GM12873 (cell line): ENCODE measurements at regions not wholly inside any gene's neighbourhood (a gene's known extent, or its start where the extent isn't known, plus 50 kb on each side); places are given as distances from the start of the nearest gene placed in this dataset.

Source experiments
- TF ChIP-seq, protein P1 (sequence below): IDR thresholded peaks from 2 replicates; pipeline ENCODE4 v1.5.1; 2012; ENCODE audit warnings: low read depth, mild to moderate bottlenecking, moderate library complexity, low read length, control low read depth; ENCODE audit not compliant: insufficient read depth; ENCODE audit errors: missing control alignments

DNA sequence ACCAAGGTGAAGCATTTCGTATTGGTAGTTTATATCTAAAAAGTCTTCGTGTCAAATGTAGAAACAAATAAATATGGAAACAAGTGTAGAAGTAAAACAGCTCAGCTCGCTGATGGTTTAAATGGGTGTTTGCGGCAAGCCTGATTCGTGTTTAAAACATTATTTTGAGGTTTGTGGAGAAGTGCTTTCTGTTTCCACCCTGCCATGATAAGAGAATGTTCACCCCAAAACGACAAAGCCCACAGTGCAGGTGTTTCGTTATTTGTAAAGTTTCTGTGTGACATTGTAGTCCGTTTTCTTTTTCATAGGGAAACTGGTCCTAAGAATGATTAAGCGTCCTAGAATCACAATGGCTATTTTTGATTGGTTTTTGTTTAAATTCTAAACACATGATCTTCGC, 316.2 kb upstream of the SHH start:
- TF ChIP-seq, protein P1, sequence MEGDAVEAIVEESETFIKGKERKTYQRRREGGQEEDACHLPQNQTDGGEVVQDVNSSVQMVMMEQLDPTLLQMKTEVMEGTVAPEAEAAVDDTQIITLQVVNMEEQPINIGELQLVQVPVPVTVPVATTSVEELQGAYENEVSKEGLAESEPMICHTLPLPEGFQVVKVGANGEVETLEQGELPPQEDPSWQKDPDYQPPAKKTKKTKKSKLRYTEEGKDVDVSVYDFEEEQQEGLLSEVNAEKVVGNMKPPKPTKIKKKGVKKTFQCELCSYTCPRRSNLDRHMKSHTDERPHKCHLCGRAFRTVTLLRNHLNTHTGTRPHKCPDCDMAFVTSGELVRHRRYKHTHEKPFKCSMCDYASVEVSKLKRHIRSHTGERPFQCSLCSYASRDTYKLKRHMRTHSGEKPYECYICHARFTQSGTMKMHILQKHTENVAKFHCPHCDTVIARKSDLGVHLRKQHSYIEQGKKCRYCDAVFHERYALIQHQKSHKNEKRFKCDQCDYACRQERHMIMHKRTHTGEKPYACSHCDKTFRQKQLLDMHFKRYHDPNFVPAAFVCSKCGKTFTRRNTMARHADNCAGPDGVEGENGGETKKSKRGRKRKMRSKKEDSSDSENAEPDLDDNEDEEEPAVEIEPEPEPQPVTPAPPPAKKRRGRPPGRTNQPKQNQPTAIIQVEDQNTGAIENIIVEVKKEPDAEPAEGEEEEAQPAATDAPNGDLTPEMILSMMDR, result no peak

DNA sequence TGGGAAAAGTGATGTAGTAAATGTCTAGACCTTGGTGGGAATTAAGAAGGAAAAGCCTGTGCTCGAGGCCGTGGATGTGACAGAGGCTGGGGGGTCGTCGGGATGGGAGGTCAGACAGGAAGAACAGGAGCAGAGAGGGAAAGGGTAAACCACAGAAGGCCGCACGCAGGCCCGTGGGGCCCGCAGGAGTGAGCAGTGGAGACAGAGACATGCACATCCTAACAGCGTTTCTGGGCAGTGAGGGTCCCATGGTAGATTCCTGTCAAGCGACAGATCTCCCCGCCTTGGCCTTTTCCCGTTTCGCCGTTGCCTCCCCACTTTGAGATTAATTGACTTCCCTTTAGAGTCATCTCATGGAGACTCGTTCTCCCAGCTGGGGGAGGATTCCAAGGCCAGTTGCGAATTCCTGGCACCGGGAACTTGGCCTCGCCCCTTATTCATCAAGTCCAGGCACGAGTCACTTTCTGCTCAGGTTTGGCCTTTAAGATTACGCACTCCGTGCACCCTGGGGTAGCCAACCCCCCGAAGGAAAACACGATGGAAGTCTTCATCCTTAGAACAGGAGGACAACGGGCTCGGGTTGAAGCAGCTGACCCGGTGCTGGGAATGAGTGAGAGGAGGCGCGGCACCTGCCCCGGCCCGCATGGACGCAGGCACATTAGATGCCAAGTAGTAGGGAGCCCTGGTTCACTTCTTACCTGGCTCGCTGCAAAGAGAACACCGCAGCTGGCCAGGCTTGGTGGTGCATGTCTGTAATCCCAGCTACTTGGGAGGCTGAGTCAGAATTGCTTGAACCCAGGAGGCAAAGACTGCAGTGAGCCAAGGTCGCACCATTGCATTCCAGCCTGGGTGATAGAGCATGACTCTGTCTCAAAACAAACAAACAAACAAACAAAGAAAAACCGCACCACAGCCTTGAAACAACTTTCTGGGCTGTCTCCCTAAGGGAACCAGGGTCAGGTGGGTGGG, 315.2 kb upstream of the SHH start:
- TF ChIP-seq, protein P1, result no peak

DNA sequence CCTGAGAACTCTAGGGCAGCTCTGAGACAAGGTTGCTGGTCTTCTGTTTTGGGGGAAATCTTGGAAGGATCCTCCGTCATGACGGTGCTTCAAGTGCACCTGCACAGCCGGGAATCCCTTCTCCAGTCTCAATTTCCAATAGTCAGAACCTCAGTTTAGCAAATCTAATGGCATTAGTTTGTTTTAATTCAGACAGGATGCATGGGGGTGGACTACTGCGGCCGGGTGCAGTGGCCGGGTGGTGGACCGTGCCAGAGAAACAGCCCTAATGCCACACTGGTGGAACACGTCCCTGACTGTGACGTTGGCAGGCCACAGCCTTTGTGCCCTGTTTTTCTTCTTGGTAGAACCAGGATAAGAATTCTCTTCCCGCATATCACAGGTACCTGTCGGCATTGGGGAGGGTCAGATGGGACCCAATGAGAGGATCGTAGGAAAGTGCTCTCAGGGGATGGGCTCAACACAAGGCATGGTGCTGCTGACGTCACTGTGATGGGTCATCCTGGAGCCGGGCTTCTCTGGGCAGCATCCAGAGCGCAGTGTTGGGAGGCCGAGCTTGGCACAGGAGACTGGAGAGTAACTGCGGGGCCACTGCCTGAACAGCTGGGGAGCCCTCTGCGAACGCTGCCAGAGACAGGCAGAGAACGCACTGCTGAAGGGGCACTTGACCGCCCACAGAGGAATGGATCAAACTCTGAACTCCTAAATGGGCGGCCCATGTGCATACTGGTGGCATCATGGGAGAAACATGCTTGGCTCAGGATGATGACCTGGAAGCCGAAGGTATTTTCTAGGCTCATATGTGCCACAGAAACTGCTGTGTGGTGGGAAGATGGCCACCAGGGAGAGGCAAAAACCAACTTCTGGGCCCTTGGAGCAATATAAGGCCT, 313.8 kb upstream of the SHH start:
- TF ChIP-seq, protein P1, result no peak

DNA sequence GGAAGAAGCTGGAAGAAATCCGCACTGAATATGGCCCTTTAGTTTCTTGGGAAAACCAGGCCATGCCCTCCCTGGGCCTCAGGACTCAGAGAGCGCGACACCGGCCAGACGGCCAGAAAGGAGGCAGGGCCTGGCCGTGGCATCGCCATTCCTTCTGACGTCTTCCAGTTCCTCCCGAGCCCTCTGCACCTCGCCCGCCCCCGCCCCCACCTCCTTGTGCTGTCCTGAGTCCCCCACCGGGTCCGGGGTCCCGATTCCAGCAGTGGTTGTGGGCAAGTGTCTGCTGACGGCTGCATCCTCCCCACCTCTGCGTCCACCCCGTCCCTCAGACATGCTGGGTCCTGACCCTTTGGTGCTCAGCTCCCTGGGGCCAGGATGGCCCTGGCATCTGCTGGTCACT, 312.1 kb upstream of the SHH start:
- TF ChIP-seq, protein P1, result no peak

DNA sequence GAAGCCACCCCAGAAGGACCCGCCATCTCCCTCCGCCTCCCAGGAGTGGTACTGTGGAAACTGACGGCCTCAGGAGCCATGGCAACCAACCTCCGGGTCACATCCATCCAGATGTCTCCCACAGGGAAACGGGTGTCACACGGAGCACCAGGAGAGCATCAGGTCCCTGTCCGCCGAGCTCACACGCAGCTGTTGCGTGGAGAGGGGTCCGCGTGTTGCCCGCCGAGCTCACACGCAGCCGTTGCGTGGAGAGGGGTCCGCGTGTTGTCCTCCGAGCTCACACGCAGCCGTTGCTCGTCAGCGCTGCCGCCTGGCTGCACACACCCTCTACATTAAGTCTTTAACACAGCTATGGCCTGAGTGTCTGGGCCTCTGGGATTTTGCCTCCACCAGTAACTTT, 311.1 kb upstream of the SHH start:
- TF ChIP-seq, protein P1, result no peak

DNA sequence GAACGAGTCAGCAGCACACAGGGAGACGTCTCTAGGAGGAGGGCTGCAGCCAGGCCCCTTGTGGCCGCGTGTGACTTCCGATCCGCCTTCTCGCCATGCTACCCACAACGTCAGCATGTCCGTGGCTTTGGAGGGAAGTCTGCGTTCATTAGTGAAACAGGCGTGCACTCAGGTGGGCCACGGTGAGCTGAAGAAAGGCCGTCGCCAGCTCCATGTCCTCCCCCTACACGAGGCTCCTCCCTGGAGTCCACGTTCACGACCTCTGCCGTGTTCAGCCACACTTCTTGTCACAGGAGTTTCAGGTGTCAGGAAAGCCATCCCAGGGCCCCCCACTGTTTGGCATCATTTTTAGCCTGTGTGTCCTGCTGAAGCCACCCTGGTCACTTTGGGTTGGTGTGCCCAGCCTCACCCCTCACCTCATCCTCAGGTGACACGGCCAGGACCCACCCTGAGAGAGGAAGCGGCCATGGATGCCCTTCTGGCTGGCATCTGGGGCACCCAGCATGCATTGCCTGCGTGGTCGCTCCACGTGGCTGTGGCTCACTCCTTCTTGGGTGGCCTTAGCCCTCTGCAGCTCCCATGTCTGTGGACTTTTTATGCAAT, 310.6 kb upstream of the SHH start:
- TF ChIP-seq, protein P1, result no peak
